ENCODE measurements at regions not wholly inside any gene's neighbourhood (a gene's known extent, or its start where the extent isn't known, plus 50 kb on each side); places are given as distances from the start of the nearest gene placed in this dataset.

GRCh38 chr2:62374301-62375112, 131.5 kb downstream of the TMEM17 start:
- FAIRE-seq: no peak
- H3K4me1 ChIP-seq (replicated peaks in 1 of 2; ENCODE audit: control insufficient read depth in 2 of 2, insufficient read depth in 2 of 2, low read length in 2 of 2): no peaks in the 10 kb centered on the region
- TF ChIP-seq ZNF316 (IDR thresholded peaks at IDR 0.05): 0 out of 2 replicates have a peak, but pooled peaks have one; percentile 17
- no peak for TF ChIP-seq TAF9B (IDR thresholded peaks at IDR 0.05; ENCODE audit: partially characterized antibody)
- CTCF ChIA-PET (ENCODE audit: low intra/inter-chr PET ratio): no interaction called here
- H3K79me2 ChIP-seq (ENCODE audit: control insufficient read depth, insufficient read depth, low read length): no peaks in the 10 kb centered on the region
- in situ Hi-C loops (cut with MboI) (no loop called here), intact Hi-C loops (cut with micrococcal nuclease) (no loop called here)
- H3K9me3 ChIP-seq (replicated peaks; ENCODE audit: control insufficient read depth, insufficient read depth, low read depth, low read length): peaks cover 5% of the 10 kb centered on the region; the same call in 1 of the 2 replicates
- H3K27ac ChIP-seq (ENCODE audit: extremely low read depth, low read depth, low read length): no peak overlapping the region
- no peak for DNase-seq (ENCODE audit: extremely low read depth in 1 of 4, low spot score in 3 of 4)
- no peak for ATAC-seq
- no peak overlapping the region for H2AFZ ChIP-seq (ENCODE audit: low read depth, low read length)
- H3K4me3 ChIP-seq: no peak overlapping the region
- no peaks in the 10 kb centered on the region for H4K20me1 ChIP-seq (replicated peaks; ENCODE audit: control insufficient read depth, insufficient read depth, low read length)
- H3K27me3 ChIP-seq (ENCODE audit: control insufficient read depth in 2 of 2, insufficient read depth in 2 of 2, low read length in 2 of 2): no peaks in the 10 kb centered on the region
- POLR2A ChIA-PET: interaction anchor here (1.1 to 1.2 kb wide), 2 partner anchors 10 to 12 kb away, joined by 3 read pairs; no protein-coding TSS in a partner anchor
- no peak overlapping the region for H3K9ac ChIP-seq (ENCODE audit: insufficient read depth in 1 of 2, low read depth in 2 of 2, low read length in 2 of 2)
- no peaks in the 10 kb centered on the region; the same call in 2 of the 3 replicates for H3K36me3 ChIP-seq (ENCODE audit: control insufficient read depth, insufficient read depth, low read length)
- H3K4me2 ChIP-seq (ENCODE audit: insufficient read depth, low read length): no peak overlapping the region
- BruUV-seq (replicated peaks): no TSS peak
- H3K9me1 ChIP-seq (ENCODE audit: control insufficient read depth, insufficient read depth, low read length): no peaks in the 10 kb centered on the region

- Histone ChIP-seq H3K9ac (ENCODE audit: insufficient read depth in 1 of 2, low read depth in 2 of 2, low read length in 2 of 2) (no peak overlapping the region), H3K27me3 (ENCODE audit: control insufficient read depth in 2 of 2, insufficient read depth in 2 of 2, low read length in 2 of 2) (no peaks in the 10 kb centered on the region), H3K36me3 (ENCODE audit: control insufficient read depth, insufficient read depth, low read length) (no peaks in the 10 kb centered on the region; the same call in 2 of the 3 replicates), H3K4me3 (no peak overlapping the region), H3K27ac (ENCODE audit: extremely low read depth, low read depth, low read length) (no peak overlapping the region), H2AFZ (ENCODE audit: low read depth, low read length) (no peak overlapping the region), H3K4me1 (replicated peaks in 1 of 2; ENCODE audit: control insufficient read depth in 2 of 2, insufficient read depth in 2 of 2, low read length in 2 of 2) (no peaks in the 10 kb centered on the region), H3K9me3 (replicated peaks; ENCODE audit: control insufficient read depth, insufficient read depth, low read depth, low read length) (peaks cover 5% of the 10 kb centered on the region; the same call in 1 of the 2 replicates), H3K4me2 (ENCODE audit: insufficient read depth, low read length) (no peak overlapping the region), H3K79me2 (ENCODE audit: control insufficient read depth, insufficient read depth, low read length) (no peaks in the 10 kb centered on the region), H3K9me1 (ENCODE audit: control insufficient read depth, insufficient read depth, low read length) (no peaks in the 10 kb centered on the region), H4K20me1 (replicated peaks; ENCODE audit: control insufficient read depth, insufficient read depth, low read length) (no peaks in the 10 kb centered on the region)
- 69% methylated on average over 7 of the region's 7 CpGs for WGBS (ENCODE audit: insufficient coverage, low coverage, missing lambda C conversion rate)
- intact Hi-C loops (cut with micrococcal nuclease): no loop called here
- in situ Hi-C loops (cut with MboI): no loop called here
- TF ChIP-seq XRCC3 (IDR thresholded peaks at IDR 0.05) (peak; percentile 69; the same call in 1 of the 2 replicates), SETDB1 (IDR thresholded peaks at IDR 0.05; ENCODE audit: low read length) (no peak), MCM3 (IDR thresholded peaks at IDR 0.05) (no peak), SMC3 (conservative IDR thresholded peaks at IDR 0.05; ENCODE audit: insufficient read depth, low read depth, low read length) (no peak), TRIM28 (IDR thresholded peaks at IDR 0.05) (peak; percentile 53; the same call in 1 of the 2 replicates), CBX3 (IDR thresholded peaks at IDR 0.05; ENCODE audit: borderline replicate concordance in 1 of 2, low read length in 2 of 2) (peak in 1 of 2 experiments; percentile 96; a peak in 2 of 3 replicates), ESRRB (CRISPR knock-in tag; IDR thresholded peaks at IDR 0.05; ENCODE audit: borderline replicate concordance) (no peak), ZNF280A (IDR thresholded peaks at IDR 0.05; ENCODE audit: low read depth, partially characterized antibody) (peak; percentile 84), CBX1 (IDR thresholded peaks at IDR 0.05; ENCODE audit: low read depth) (0 out of 2 replicates have a peak, but pooled peaks have one; percentile 36), CBX5 (IDR thresholded peaks at IDR 0.05; ENCODE audit: borderline replicate concordance, low read depth) (peak; percentile 86), C11orf30 (IDR thresholded peaks at IDR 0.05; ENCODE audit: low read depth) (no peak), PHF8 (IDR thresholded peaks at IDR 0.05; ENCODE audit: borderline replicate concordance, low read length) (no peak)
- DNase-seq (ENCODE audit: extremely low read depth in 1 of 4, low spot score in 3 of 4) (no peak), FAIRE-seq (no peak), ATAC-seq (no peak)
- no TSS peak for BruUV-seq (replicated peaks)
- POLR2A ChIA-PET: interaction anchor here (0.6 kb wide), 1 partner anchor 653 kb away, joined by 4 read pairs; no protein-coding TSS in a partner anchor
- CTCF ChIA-PET (ENCODE audit: low intra/inter-chr PET ratio): no interaction called here
Measured at GRCh38 chr2:62372824-62373223, 133.2 kb downstream of the TMEM17 start.
